ENCODE measurements at regions not wholly inside any gene's neighbourhood (a gene's known extent, or its start where the extent isn't known, plus 50 kb on each side); places are given as distances from the start of the nearest gene placed in this dataset.

DNA sequence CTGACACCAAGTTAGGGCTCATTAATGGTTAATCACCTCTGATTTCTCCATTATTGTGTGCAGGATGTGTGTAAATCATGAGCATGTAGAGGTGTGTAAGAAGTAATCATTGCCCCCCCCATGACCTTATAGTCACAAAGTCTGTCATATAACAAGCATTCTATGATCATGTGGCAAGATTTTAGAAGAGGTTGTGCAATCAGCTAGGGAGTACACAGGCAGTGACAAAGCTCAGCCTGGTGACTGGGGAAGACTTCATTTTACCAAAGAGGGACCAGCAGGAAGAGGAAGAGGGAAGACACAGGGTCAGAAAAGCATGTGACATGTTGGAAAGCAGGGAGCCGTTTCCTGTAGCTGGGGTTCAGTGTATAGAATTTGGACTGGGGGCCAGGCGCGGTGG, 176.5 kb upstream of the LARGE1 start:
- H3K9ac ChIP-seq (ENCODE audit: insufficient read depth, low read depth, low read length): no peak overlapping the region
- H2AFZ ChIP-seq (ENCODE audit: low read length): no peak overlapping the region
- no peaks in the 10 kb centered on the region for H3K4me1 ChIP-seq (ENCODE audit: insufficient read depth, low read length)
- in situ Hi-C loops (cut with HindIII; ENCODE audit: extremely low pct_ligation_motif_present, low pct_unique_long_range_greater_than_20kb): no loop called here
- ATAC-seq: no peak
- DNase-seq (ENCODE audit: low spot score): no peak
- no peak overlapping the region for H3K27ac ChIP-seq (ENCODE audit: extremely low read length, insufficient read depth, low read length)
- no peaks in the 10 kb centered on the region for H4K20me1 ChIP-seq (ENCODE audit: insufficient read depth, low read length)
- CTCF ChIA-PET (ENCODE audit: low intra/inter-chr PET ratio, low total read pairs): no interaction called here
- POLR2A ChIA-PET: no interaction called here
- H3K4me3 ChIP-seq (replicated peaks in 1 of 3; ENCODE audit: insufficient read depth in 1 of 3, low read depth in 2 of 3, low read length in 3 of 3): no peak overlapping the region
- H3K9me3 ChIP-seq (ENCODE audit: low read length): no peaks in the 10 kb centered on the region
- no peaks in the 10 kb centered on the region for H3K27me3 ChIP-seq (ENCODE audit: control insufficient read depth in 1 of 2, insufficient read depth in 2 of 2, low read length in 2 of 2)
- TF ChIP-seq CEBPG (CRISPR knock-in tag; IDR thresholded peaks at IDR 0.05) (0 out of 2 replicates have a peak, but pooled peaks have one; percentile 5), CEBPB (IDR thresholded peaks at IDR 0.05; ENCODE audit: borderline replicate concordance, low read depth, low read length) (peak; percentile 84)
- TF ChIP-seq, protein P1, sequence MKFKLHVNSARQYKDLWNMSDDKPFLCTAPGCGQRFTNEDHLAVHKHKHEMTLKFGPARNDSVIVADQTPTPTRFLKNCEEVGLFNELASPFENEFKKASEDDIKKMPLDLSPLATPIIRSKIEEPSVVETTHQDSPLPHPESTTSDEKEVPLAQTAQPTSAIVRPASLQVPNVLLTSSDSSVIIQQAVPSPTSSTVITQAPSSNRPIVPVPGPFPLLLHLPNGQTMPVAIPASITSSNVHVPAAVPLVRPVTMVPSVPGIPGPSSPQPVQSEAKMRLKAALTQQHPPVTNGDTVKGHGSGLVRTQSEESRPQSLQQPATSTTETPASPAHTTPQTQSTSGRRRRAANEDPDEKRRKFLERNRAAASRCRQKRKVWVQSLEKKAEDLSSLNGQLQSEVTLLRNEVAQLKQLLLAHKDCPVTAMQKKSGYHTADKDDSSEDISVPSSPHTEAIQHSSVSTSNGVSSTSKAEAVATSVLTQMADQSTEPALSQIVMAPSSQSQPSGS (CRISPR knock-in tag; IDR thresholded peaks at IDR 0.05): no peak
- BruUV-seq (replicated peaks): no TSS peak
- no peaks in the 10 kb centered on the region for H3K79me2 ChIP-seq (ENCODE audit: insufficient read depth, low read length)
- H3K36me3 ChIP-seq (replicated peaks in 1 of 2; ENCODE audit: control insufficient read depth in 1 of 2, insufficient read depth in 2 of 2, low read length in 2 of 2): no peaks in the 10 kb centered on the region
- intact Hi-C loops (cut with micrococcal nuclease; ENCODE audit: unreplicated experiment): no loop called here
- FAIRE-seq: no peak
- WGBS (ENCODE audit: low lambda C conversion rate): 70% methylated on average over 3 of the region's 3 CpGs
- H3K4me2 ChIP-seq (ENCODE audit: low read depth, low read length): no peak overlapping the region

GRCh38 chr22:34099278-34099677, 179.0 kb upstream of the LARGE1 start:
- CTCF ChIA-PET (ENCODE audit: low intra/inter-chr PET ratio, low total read pairs): no interaction called here
- no peaks in the 10 kb centered on the region for H3K9me3 ChIP-seq (ENCODE audit: low read length)
- no peaks in the 10 kb centered on the region for H3K4me1 ChIP-seq (ENCODE audit: insufficient read depth, low read length)
- FAIRE-seq (no peak), ATAC-seq (no peak), DNase-seq (ENCODE audit: low spot score) (no peak)
- 25% methylated on average over 1 of the region's 1 CpG for WGBS (ENCODE audit: low lambda C conversion rate)
- H3K9ac ChIP-seq (ENCODE audit: insufficient read depth, low read depth, low read length): no peak overlapping the region
- no TSS peak for BruUV-seq (replicated peaks)
- H3K36me3 ChIP-seq (replicated peaks in 1 of 2; ENCODE audit: control insufficient read depth in 1 of 2, insufficient read depth in 2 of 2, low read length in 2 of 2): no peaks in the 10 kb centered on the region
- H3K4me2 ChIP-seq (ENCODE audit: low read depth, low read length): no peak overlapping the region
- POLR2A ChIA-PET: no interaction called here
- no peaks in the 10 kb centered on the region for H4K20me1 ChIP-seq (ENCODE audit: insufficient read depth, low read length)
- no peak overlapping the region for H3K4me3 ChIP-seq (replicated peaks in 1 of 3; ENCODE audit: insufficient read depth in 1 of 3, low read depth in 2 of 3, low read length in 3 of 3)
- TF ChIP-seq, protein P2, sequence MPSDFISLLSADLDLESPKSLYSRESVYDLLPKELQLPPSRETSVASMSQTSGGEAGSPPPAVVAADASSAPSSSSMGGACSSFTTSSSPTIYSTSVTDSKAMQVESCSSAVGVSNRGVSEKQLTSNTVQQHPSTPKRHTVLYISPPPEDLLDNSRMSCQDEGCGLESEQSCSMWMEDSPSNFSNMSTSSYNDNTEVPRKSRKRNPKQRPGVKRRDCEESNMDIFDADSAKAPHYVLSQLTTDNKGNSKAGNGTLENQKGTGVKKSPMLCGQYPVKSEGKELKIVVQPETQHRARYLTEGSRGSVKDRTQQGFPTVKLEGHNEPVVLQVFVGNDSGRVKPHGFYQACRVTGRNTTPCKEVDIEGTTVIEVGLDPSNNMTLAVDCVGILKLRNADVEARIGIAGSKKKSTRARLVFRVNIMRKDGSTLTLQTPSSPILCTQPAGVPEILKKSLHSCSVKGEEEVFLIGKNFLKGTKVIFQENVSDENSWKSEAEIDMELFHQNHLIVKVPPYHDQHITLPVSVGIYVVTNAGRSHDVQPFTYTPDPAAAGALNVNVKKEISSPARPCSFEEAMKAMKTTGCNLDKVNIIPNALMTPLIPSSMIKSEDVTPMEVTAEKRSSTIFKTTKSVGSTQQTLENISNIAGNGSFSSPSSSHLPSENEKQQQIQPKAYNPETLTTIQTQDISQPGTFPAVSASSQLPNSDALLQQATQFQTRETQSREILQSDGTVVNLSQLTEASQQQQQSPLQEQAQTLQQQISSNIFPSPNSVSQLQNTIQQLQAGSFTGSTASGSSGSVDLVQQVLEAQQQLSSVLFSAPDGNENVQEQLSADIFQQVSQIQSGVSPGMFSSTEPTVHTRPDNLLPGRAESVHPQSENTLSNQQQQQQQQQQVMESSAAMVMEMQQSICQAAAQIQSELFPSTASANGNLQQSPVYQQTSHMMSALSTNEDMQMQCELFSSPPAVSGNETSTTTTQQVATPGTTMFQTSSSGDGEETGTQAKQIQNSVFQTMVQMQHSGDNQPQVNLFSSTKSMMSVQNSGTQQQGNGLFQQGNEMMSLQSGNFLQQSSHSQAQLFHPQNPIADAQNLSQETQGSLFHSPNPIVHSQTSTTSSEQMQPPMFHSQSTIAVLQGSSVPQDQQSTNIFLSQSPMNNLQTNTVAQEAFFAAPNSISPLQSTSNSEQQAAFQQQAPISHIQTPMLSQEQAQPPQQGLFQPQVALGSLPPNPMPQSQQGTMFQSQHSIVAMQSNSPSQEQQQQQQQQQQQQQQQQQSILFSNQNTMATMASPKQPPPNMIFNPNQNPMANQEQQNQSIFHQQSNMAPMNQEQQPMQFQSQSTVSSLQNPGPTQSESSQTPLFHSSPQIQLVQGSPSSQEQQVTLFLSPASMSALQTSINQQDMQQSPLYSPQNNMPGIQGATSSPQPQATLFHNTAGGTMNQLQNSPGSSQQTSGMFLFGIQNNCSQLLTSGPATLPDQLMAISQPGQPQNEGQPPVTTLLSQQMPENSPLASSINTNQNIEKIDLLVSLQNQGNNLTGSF (CRISPR knock-in tag; IDR thresholded peaks at IDR 0.05): no peak
- TF ChIP-seq TCF12 (IDR thresholded peaks at IDR 0.05) (no peak), TCF12 (CRISPR knock-in tag; IDR thresholded peaks at IDR 0.05) (no peak), RBM22 (optimal IDR thresholded peaks at IDR 0.05; ENCODE audit: low read length) (no peak), FOXO4 (CRISPR knock-in tag; conservative IDR thresholded peaks at IDR 0.05) (no peak), LCORL (IDR thresholded peaks at IDR 0.05) (no peak), LCORL (CRISPR knock-in tag; IDR thresholded peaks at IDR 0.05) (no peak)
- H3K27ac ChIP-seq (ENCODE audit: extremely low read length, insufficient read depth, low read length): no peak overlapping the region
- no peaks in the 10 kb centered on the region for H3K79me2 ChIP-seq (ENCODE audit: insufficient read depth, low read length)
- intact Hi-C loops (cut with micrococcal nuclease; ENCODE audit: unreplicated experiment): no loop called here
- H3K27me3 ChIP-seq (ENCODE audit: control insufficient read depth in 1 of 2, insufficient read depth in 2 of 2, low read length in 2 of 2): peaks cover 0 to 4% of the 10 kb centered on the region in 2 experiments; a peak in 2 of 5 replicates
- H2AFZ ChIP-seq (ENCODE audit: low read length): no peak overlapping the region
- in situ Hi-C loops (cut with HindIII; ENCODE audit: extremely low pct_ligation_motif_present, low pct_unique_long_range_greater_than_20kb): no loop called here

Measured in HepG2 (cell line).